ENCODE measurements at regions not wholly inside any gene's neighbourhood (a gene's known extent, or its start where the extent isn't known, plus 50 kb on each side); places are given as distances from the start of the nearest gene placed in this dataset.

DNA sequence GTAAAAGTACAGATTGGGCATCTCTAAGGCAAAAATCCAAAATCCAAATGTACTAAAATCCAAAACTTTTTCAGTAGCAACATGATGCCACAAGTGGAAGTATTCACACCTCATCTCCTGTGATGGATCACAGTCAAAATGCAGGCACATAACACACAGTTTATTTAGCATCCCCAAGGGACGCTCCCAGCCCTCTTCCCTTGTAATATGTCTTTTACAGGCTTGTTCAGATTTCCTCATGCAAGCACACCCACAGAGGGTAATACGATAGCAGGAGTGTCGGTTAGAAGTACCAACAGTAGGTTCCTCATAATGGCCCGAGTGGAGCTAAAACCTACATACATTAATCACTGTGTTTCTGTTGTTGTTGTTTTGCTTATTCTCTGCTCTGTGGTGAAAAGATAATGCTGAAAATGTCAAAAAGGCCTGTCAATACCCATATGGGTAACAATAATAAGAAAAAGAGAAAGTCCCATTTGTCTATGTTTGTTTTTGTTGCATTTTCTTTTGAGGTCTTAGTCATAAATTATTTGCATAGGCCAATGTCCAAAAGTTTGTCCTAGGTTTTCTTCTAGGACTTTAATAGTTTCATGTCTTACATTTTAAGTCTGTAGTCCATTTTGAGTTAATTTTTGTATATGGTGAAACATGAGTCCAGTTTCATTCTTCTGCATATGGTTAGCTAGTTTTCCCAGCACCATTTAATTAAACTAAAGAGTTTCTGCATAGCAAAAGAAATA, 133.1 kb downstream of the LRIG3 start:
- TF ChIP-seq, protein P1, sequence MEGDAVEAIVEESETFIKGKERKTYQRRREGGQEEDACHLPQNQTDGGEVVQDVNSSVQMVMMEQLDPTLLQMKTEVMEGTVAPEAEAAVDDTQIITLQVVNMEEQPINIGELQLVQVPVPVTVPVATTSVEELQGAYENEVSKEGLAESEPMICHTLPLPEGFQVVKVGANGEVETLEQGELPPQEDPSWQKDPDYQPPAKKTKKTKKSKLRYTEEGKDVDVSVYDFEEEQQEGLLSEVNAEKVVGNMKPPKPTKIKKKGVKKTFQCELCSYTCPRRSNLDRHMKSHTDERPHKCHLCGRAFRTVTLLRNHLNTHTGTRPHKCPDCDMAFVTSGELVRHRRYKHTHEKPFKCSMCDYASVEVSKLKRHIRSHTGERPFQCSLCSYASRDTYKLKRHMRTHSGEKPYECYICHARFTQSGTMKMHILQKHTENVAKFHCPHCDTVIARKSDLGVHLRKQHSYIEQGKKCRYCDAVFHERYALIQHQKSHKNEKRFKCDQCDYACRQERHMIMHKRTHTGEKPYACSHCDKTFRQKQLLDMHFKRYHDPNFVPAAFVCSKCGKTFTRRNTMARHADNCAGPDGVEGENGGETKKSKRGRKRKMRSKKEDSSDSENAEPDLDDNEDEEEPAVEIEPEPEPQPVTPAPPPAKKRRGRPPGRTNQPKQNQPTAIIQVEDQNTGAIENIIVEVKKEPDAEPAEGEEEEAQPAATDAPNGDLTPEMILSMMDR (IDR thresholded peaks at IDR 0.05; ENCODE audit: control insufficient read depth, extremely low read depth, insufficient read depth) = no peak
- no peak for DNase-seq (ENCODE audit: low read depth)
- H3K4me3 ChIP-seq (ENCODE audit: low read depth, low read length) = no peak overlapping the region

DNA sequence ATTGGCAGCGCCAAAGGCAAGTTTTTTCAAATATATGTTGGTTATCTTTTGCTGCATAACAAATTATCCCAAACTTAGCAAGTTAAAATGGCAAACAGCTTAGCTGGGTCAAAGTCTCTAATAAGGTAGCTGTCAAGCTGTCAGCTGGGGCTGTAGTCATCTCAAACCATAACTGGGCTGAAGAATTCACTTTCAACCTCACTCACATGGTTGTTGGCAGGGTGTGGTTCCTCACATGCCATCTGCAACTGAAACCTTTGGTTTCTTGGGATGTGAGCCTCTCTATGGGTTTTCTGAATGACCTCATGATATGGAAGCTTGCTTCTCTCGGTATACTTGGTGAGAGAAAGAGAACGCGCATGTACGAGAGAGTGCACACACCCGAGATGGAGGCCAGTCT, 125.4 kb downstream of the LRIG3 start:
- TF ChIP-seq, protein P1 (IDR thresholded peaks at IDR 0.05; ENCODE audit: control insufficient read depth, extremely low read depth, insufficient read depth) = no peak
- H3K4me3 ChIP-seq (ENCODE audit: low read depth, low read length) = no peak overlapping the region
- no peak for DNase-seq (ENCODE audit: low read depth)

DNA sequence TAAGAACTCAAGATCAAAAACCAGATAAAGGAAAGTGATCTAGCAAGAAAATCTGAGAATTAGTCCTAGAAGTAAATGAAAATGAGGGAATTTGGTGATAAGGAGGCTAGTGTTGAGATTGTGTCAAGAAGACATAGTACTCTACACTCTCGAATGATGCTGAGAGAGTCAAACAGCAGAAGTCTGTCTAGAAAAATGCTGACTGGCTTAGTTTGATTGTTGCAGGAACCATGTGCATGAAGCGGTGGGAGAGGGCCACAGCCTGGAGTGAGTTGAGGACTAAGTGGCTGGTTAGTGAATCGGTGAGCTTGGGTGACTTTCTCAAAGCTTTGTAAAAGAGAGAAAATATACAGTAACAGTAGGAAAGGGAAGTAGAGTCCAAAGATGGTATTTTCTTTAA, 124.5 kb downstream of the LRIG3 start:
- no peak for DNase-seq (ENCODE audit: low read depth)
- no peak overlapping the region for H3K4me3 ChIP-seq (ENCODE audit: low read depth, low read length)
- TF ChIP-seq, protein P1 (IDR thresholded peaks at IDR 0.05; ENCODE audit: control insufficient read depth, extremely low read depth, insufficient read depth) = no peak

DNA sequence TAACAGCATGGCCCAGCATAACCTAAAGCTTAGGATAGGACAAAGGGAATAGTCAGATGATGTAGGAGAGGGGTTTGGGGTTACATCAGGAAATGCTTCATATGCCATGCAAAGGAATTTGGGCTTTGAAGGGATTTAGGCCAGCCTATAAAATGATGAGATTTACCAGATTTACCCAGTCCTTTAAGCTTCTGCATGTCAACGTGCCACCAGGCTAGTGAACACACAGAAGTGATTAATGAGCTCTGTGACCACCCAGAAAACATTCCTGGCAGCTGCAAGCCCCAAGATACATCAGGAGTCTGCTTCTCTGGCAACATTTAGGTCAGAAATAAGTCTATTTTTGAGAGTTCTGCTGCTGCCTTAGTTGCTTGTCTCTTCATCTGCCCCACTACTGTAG, 118.3 kb downstream of the LRIG3 start:
- TF ChIP-seq, protein P1 (IDR thresholded peaks at IDR 0.05; ENCODE audit: control insufficient read depth, extremely low read depth, insufficient read depth) = no peak
- DNase-seq (ENCODE audit: low read depth) = no peak
- no peak overlapping the region for H3K4me3 ChIP-seq (ENCODE audit: low read depth, low read length)

DNA sequence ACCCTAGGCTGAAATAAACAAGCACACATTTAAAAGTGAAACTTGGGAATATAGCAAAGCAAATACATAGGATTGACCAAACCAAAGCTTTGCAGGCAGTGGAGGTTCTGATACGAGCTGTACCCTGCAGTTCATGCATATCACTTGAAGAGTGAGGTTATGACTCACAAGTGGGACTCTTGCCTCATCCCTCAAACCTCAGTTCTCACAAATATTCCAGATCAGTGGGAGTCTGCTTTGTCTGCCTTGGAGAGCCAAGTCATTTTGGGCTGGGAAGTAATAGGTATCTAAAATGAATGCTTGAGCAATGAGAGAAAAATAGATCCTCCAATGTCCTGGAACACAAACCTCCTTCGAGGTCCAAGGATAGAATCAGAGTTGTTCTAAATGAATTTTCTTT, 116.4 kb downstream of the LRIG3 start:
- TF ChIP-seq, protein P1 (IDR thresholded peaks at IDR 0.05; ENCODE audit: control insufficient read depth, extremely low read depth, insufficient read depth) = no peak
- DNase-seq (ENCODE audit: low read depth) = no peak
- no peak overlapping the region for H3K4me3 ChIP-seq (ENCODE audit: low read depth, low read length)

DNA sequence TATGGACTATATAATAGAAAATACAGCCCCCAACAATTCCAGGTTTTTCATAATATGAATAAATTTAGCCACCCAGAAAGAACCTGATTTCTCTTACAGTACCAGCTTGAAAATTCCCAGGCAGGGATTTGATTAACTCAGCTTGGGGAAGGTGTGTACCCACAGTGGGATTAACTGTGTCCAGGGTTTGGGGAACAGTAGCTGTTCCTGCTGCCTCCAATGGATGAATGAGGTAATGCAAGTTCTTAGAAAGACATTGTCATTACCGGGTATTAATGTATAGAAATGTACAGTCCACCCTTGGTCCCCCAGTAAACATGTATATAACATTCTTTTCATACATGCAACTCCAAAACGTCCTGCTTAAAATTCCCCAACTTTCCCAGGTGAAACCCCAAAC, 115.6 kb downstream of the LRIG3 start:
- TF ChIP-seq, protein P1 (IDR thresholded peaks at IDR 0.05; ENCODE audit: control insufficient read depth, extremely low read depth, insufficient read depth) = 0 out of 2 replicates have a peak, but pooled peaks have one; percentile 22
- DNase-seq (ENCODE audit: low read depth) = no peak
- no peak overlapping the region for H3K4me3 ChIP-seq (ENCODE audit: low read depth, low read length)

DNA sequence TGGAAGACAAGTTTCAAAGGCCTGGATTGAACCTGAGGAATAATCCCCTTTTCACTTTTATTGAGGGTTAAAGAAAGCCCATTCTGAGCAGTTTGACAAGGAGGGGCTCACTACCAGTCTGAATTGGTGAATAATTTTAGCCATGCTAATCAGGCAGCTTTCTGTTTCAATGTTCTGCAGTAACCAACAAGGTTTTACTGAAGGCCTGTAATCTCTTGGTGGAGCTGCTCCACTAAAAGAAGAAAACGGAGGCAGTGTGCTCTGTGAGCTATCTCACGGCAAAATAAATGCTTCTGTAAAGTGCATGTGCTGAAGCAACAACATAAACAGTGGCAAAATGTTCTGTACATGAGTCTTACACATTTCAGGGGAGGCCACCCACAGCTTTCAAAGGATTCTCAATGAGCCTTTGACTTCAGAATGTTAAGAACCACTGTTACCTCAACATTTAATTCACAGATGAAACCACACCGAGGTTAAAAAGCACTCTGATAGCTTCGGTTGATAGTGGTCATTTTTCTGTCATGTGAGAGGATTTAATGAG, 111.2 kb downstream of the LRIG3 start:
- TF ChIP-seq, protein P1 (IDR thresholded peaks at IDR 0.05; ENCODE audit: control insufficient read depth, extremely low read depth, insufficient read depth) = no peak
- no peak for DNase-seq (ENCODE audit: low read depth)
- H3K4me3 ChIP-seq (ENCODE audit: low read depth, low read length) = no peak overlapping the region
